ENCODE measurements at regions not wholly inside any gene's neighbourhood (a gene's known extent, or its start where the extent isn't known, plus 50 kb on each side); places are given as distances from the start of the nearest gene placed in this dataset.

GRCh38 chr4:19010761-19011160, 989.2 kb upstream of the LCORL start:
- no peak for DNase-seq
- CTCF ChIA-PET: no interaction called here
- H3K4me3 ChIP-seq (ENCODE audit: low read depth in 2 of 2, low read length in 1 of 2): no peak overlapping the region
- no peaks in the 10 kb centered on the region for H4K20me1 ChIP-seq (ENCODE audit: insufficient read depth)
- no peaks in the 10 kb centered on the region for H3K4me1 ChIP-seq (ENCODE audit: control insufficient read depth in 1 of 2, insufficient read depth in 2 of 2, low read depth in 1 of 2, low read length in 1 of 2)
- no peak overlapping the region for H3K27ac ChIP-seq (ENCODE audit: low read depth in 2 of 2, low read length in 1 of 2)
- H3K9me3 ChIP-seq: no peaks in the 10 kb centered on the region
- no peaks in the 10 kb centered on the region for H3F3A ChIP-seq (replicated peaks; ENCODE audit: insufficient read depth)
- H3K9ac ChIP-seq: no peak overlapping the region
- H3K79me2 ChIP-seq (ENCODE audit: insufficient read depth): no peaks in the 10 kb centered on the region
- POLR2A ChIA-PET: no interaction called here
- no peaks in the 10 kb centered on the region for H3K36me3 ChIP-seq (replicated peaks in 1 of 2; ENCODE audit: control insufficient read depth in 1 of 2, insufficient read depth in 2 of 2, low read length in 1 of 2)
- TF ChIP-seq ZBTB33 (IDR thresholded peaks at IDR 0.05; ENCODE audit: borderline replicate concordance, low read depth) (no peak), RCOR1 (IDR thresholded peaks at IDR 0.05; ENCODE audit: low read length) (no peak), MAX (IDR thresholded peaks at IDR 0.05; ENCODE audit: low read depth) (no peak), EZH2phosphoT487 (IDR thresholded peaks at IDR 0.05; ENCODE audit: borderline replicate concordance, low read depth) (no peak)
- H3K27me3 ChIP-seq (ENCODE audit: insufficient read depth): no peaks in the 10 kb centered on the region
- no peak overlapping the region for H3K4me2 ChIP-seq
- no peak overlapping the region for H2AFZ ChIP-seq (ENCODE audit: low read depth)
- 35% methylated on average over 3 of the region's 3 CpGs for WGBS (ENCODE audit: low lambda C conversion rate)
- no peaks in the 10 kb centered on the region for H3K9me2 ChIP-seq

GRCh38 chr4:19009881-19010280, 988.3 kb upstream of the LCORL start:
- no peak overlapping the region for H2AFZ ChIP-seq (ENCODE audit: low read depth)
- no peaks in the 10 kb centered on the region for H4K20me1 ChIP-seq (ENCODE audit: insufficient read depth)
- H3F3A ChIP-seq (replicated peaks; ENCODE audit: insufficient read depth): no peaks in the 10 kb centered on the region
- no peak overlapping the region for H3K4me3 ChIP-seq (ENCODE audit: low read depth in 2 of 2, low read length in 1 of 2)
- H3K4me2 ChIP-seq: no peak overlapping the region
- no peaks in the 10 kb centered on the region for H3K27me3 ChIP-seq (ENCODE audit: insufficient read depth)
- H3K9ac ChIP-seq: no peak overlapping the region
- POLR2A ChIA-PET: no interaction called here
- H3K36me3 ChIP-seq (replicated peaks in 1 of 2; ENCODE audit: control insufficient read depth in 1 of 2, insufficient read depth in 2 of 2, low read length in 1 of 2): no peaks in the 10 kb centered on the region
- H3K4me1 ChIP-seq (ENCODE audit: control insufficient read depth in 1 of 2, insufficient read depth in 2 of 2, low read depth in 1 of 2, low read length in 1 of 2): no peaks in the 10 kb centered on the region
- CTCF ChIA-PET: no interaction called here
- no peaks in the 10 kb centered on the region for H3K9me3 ChIP-seq
- no peak for TF ChIP-seq EP300 (IDR thresholded peaks at IDR 0.05; ENCODE audit: borderline replicate concordance in 1 of 2, low read depth in 1 of 2, low read length in 1 of 2)
- no peak for TF ChIP-seq TCF12 (IDR thresholded peaks at IDR 0.05)
- TF ChIP-seq YY1 (IDR thresholded peaks at IDR 0.05; ENCODE audit: low read depth): no peak
- TF ChIP-seq SMC3 (IDR thresholded peaks at IDR 0.05; ENCODE audit: low read depth, low read length): no peak
- TF ChIP-seq GABPA (IDR thresholded peaks at IDR 0.05; ENCODE audit: low read depth): no peak
- TF ChIP-seq FOXJ3 (CRISPR knock-in tag; IDR thresholded peaks at IDR 0.05): no peak
- TF ChIP-seq ELF1 (IDR thresholded peaks at IDR 0.05): no peak
- no peak for TF ChIP-seq ZBTB33 (IDR thresholded peaks at IDR 0.05; ENCODE audit: borderline replicate concordance, low read depth)
- no peak for TF ChIP-seq TAF1 (IDR thresholded peaks at IDR 0.05; ENCODE audit: borderline replicate concordance, low read depth, low read length)
- no peak for TF ChIP-seq CTCF (IDR thresholded peaks at IDR 0.05)
- TF ChIP-seq RCOR1 (IDR thresholded peaks at IDR 0.05; ENCODE audit: low read length): no peak
- TF ChIP-seq USF1 (IDR thresholded peaks at IDR 0.05; ENCODE audit: borderline replicate concordance, low read depth): no peak
- no peak for TF ChIP-seq SIN3A (IDR thresholded peaks at IDR 0.05; ENCODE audit: borderline replicate concordance, low read depth, low read length)
- no peak for TF ChIP-seq TEAD4 (IDR thresholded peaks at IDR 0.05; ENCODE audit: borderline replicate concordance, insufficient read depth)
- TF ChIP-seq MXI1 (IDR thresholded peaks at IDR 0.05; ENCODE audit: low read depth, low read length): no peak
- no peaks in the 10 kb centered on the region for H3K79me2 ChIP-seq (ENCODE audit: insufficient read depth)
- 75% methylated on average over 2 of the region's 2 CpGs for WGBS (ENCODE audit: low lambda C conversion rate)
- H3K27ac ChIP-seq (ENCODE audit: low read depth in 2 of 2, low read length in 1 of 2): no peak overlapping the region
- no peak for DNase-seq
- H3K9me2 ChIP-seq: no peaks in the 10 kb centered on the region

All from SK-N-SH (cell line).